NB4 (cell line): ENCODE measurements at regions not wholly inside any gene's neighbourhood (a gene's known extent, or its start where the extent isn't known, plus 50 kb on each side); places are given as distances from the start of the nearest gene placed in this dataset.

Experiments used
- DNase-seq: peaks from one replicate; pipeline ENCODE4 v3.0.0; 2010; ENCODE audit warnings: low read depth
- H3K4me3 ChIP-seq: one replicate; pipeline ENCODE4 v1.5.1; 2011; ENCODE audit warnings: mild to moderate bottlenecking, low read depth, low read length, moderate library complexity
- CTCF ChIP-seq: IDR thresholded peaks from one replicate; pipeline ENCODE4 v1.5.1; 2012; ENCODE audit warnings: low read depth, low read length
- MAX ChIP-seq: IDR thresholded peaks from 2 replicates; pipeline ENCODE4 v1.6.1; 2011; ENCODE audit warnings: low read depth, low read length
- MYC ChIP-seq: IDR thresholded peaks from 2 replicates; pipeline ENCODE4 v1.6.1; 2011; ENCODE audit warnings: low read depth, low read length
- POLR2A ChIP-seq: IDR thresholded peaks from 2 replicates; pipeline ENCODE4 v1.6.1; 2011; ENCODE audit warnings: mild to moderate bottlenecking; ENCODE audit not compliant: insufficient read length; ENCODE audit errors: extremely low read depth

- no peak for DNase-seq
- H3K4me3 ChIP-seq: no peak overlapping the region
- TF ChIP-seq MYC: no peak
- no peak for TF ChIP-seq POLR2A
- TF ChIP-seq CTCF: no peak
- no peak for TF ChIP-seq MAX
Measured at GRCh38 chr2:120570546-120570945, 165.1 kb upstream of the GLI2 start.

- no peak for DNase-seq
- TF ChIP-seq MYC (no peak), MAX (no peak), CTCF (no peak), POLR2A (no peak)
- H3K4me3 ChIP-seq: no peak overlapping the region
Measured at GRCh38 chr2:120571015-120571728, 164.5 kb upstream of the GLI2 start.

GRCh38 chr2:120572226-120572625 lies 163.4 kb upstream of the GLI2 start:
- no peak for DNase-seq
- H3K4me3 ChIP-seq: no peak overlapping the region
- TF ChIP-seq MAX (no peak), POLR2A (no peak), MYC (no peak), CTCF (no peak)

GRCh38 chr2:120574620-120575019 lies 161.0 kb upstream of the GLI2 start:
- no peak for DNase-seq
- TF ChIP-seq POLR2A (no peak), MYC (no peak), MAX (no peak), CTCF (no peak)
- no peak overlapping the region for H3K4me3 ChIP-seq

GRCh38 chr2:120575966-120576365 lies 159.7 kb upstream of the GLI2 start:
- no peak for TF ChIP-seq POLR2A
- no peak for TF ChIP-seq MAX
- TF ChIP-seq CTCF: no peak
- TF ChIP-seq MYC: no peak
- H3K4me3 ChIP-seq: no peak overlapping the region
- no peak for DNase-seq
